Endodermal cell (in vitro differentiated cells): ENCODE measurements at regions not wholly inside any gene's neighbourhood (a gene's known extent, or its start where the extent isn't known, plus 50 kb on each side); places are given as distances from the start of the nearest gene placed in this dataset.

Experiments
- DNase-seq: peaks from one replicate; pipeline ENCODE4 v3.0.0-alpha.2; 2017
- H3K27ac ChIP-seq: 2 replicates; pipeline ENCODE4 v1.5.1; 2013; ENCODE audit warnings: mild to moderate bottlenecking, low read depth, low read length, moderate library complexity
- H3K27me3 ChIP-seq: 2 replicates; pipeline ENCODE4 v1.6.1; 2013; ENCODE audit warnings: mild to moderate bottlenecking, low read length, moderate library complexity; ENCODE audit not compliant: insufficient read depth, control insufficient read depth, poor library complexity, severe bottlenecking
- H3K36me3 ChIP-seq: 2 replicates; pipeline ENCODE4 v1.7.0; 2013; ENCODE audit warnings: mild to moderate bottlenecking, low read length, moderate library complexity; ENCODE audit not compliant: control insufficient read depth, insufficient read depth
- H3K4me1 ChIP-seq: one replicate; pipeline ENCODE4 v1.7.0; 2013; ENCODE audit warnings: low read length; ENCODE audit not compliant: control insufficient read depth, insufficient read depth
- H3K4me3 ChIP-seq: 2 replicates; pipeline ENCODE4 v1.5.1; 2013; ENCODE audit warnings: mild to moderate bottlenecking, low read length, moderate library complexity
- H3K9ac ChIP-seq: 2 replicates; pipeline ENCODE4 v1.6.1; 2013; ENCODE audit warnings: mild to moderate bottlenecking, low read length, moderate library complexity; ENCODE audit not compliant: poor library complexity, severe bottlenecking; ENCODE audit errors: extremely low read depth
- H3K9me3 ChIP-seq: 2 replicates; pipeline ENCODE4 v1.6.1; 2013; ENCODE audit warnings: mild to moderate bottlenecking, low read length, moderate library complexity; ENCODE audit not compliant: control insufficient read depth
- H3K27ac Mint-ChIP-seq: 2 replicates; pipeline ENCODE4 v1.8.0; 2020; ENCODE audit warnings: mixed read lengths
- H3K27me3 Mint-ChIP-seq: 2 replicates; pipeline ENCODE4 v1.8.0; 2021; ENCODE audit warnings: mild to moderate bottlenecking, mixed read lengths; ENCODE audit not compliant: insufficient read depth
- H3K36me3 Mint-ChIP-seq: 2 replicates; pipeline ENCODE4 v1.8.0; 2020; ENCODE audit warnings: low read depth, mixed read lengths
- H3K4me1 Mint-ChIP-seq: 2 replicates; pipeline ENCODE4 v1.8.0; 2020; ENCODE audit warnings: mixed read lengths
- H3K4me3 Mint-ChIP-seq: 2 replicates; pipeline ENCODE4 v1.8.0; 2020; ENCODE audit warnings: mild to moderate bottlenecking, moderate library complexity, mixed read lengths
- H3K9me3 Mint-ChIP-seq: 2 replicates; pipeline ENCODE4 v1.8.0; 2020; ENCODE audit warnings: mild to moderate bottlenecking, mixed read lengths
- WGBS, 2 experiments: methylation state at CpG; one replicate each; pipeline versions ENCODE4 v1.1.5 to v1.1.7; 2013; ENCODE audit warnings: missing lambda C conversion rate in 2 of 2, mixed read lengths in 1 of 2; ENCODE audit not compliant: insufficient coverage in 1 of 2, insufficient read length in 1 of 2; 5-methylcytosine and 5-hydroxymethylcytosine counted together
- TF ChIP-seq, protein P1 (sequence below): fragments of 200-600 bp; sonication (generic); conservative IDR thresholded peaks from 2 replicates; pipeline ENCODE4 v1.5.0; 2021; ENCODE audit warnings: antibody characterized with exemption, mild to moderate bottlenecking

DNA sequence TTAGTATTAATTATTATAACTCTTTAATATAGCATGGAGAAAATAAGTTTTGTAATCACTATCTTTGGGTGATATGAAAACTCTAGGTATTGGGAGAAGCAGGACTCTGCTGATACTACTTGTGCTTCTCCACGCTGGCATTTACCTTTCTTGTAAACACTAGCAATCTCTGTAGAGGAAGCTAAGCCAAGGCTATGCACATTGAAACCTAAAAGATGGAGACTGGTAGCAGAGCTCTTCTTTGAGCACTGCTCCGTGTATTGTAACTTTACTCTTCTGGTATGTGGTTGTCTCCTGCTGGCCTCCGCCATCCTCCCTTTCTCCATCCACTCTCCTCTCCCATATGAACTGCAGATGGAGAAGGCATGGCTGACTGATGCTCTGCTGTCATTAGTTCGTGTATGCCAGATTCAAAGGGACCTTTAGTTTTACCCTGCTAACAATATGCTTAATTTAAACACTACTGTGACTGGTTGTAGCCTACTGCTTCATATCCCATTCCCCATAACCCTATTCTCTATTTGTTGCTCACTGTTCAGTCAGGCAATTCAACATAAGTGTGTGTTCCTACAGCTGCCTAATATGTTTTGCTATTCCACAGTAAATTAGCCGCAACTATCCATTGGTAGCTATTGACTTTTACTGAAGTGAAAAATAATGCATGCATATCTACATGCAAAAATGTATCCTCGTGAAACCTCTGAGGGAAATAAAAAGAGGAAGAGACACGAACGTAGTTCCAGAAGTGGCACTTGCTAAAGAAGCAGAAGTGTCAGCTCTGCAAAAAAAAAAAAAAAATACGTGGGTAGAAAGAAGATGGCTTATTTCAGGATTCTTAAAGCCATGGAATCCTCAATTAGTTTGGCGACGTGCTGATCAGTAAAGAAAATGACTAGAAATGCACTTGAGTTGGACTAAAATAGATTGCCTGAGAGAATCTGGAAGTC, 55.6 kb upstream of the CCSER1 start:
- Mint-ChIP-seq H3K27me3 (peaks cover 50% of the 10 kb centered on the region), H3K9me3 (no peaks in the 10 kb centered on the region), H3K4me1 (peaks cover 6% of the 10 kb centered on the region), H3K4me3 (no peak overlapping the region), H3K36me3 (no peaks in the 10 kb centered on the region), H3K27ac (no peak overlapping the region)
- no peak for DNase-seq
- 91 to 96% methylated on average over 7 to 10 of the region's 11 CpGs for WGBS, 2 experiments
- TF ChIP-seq, protein P1, sequence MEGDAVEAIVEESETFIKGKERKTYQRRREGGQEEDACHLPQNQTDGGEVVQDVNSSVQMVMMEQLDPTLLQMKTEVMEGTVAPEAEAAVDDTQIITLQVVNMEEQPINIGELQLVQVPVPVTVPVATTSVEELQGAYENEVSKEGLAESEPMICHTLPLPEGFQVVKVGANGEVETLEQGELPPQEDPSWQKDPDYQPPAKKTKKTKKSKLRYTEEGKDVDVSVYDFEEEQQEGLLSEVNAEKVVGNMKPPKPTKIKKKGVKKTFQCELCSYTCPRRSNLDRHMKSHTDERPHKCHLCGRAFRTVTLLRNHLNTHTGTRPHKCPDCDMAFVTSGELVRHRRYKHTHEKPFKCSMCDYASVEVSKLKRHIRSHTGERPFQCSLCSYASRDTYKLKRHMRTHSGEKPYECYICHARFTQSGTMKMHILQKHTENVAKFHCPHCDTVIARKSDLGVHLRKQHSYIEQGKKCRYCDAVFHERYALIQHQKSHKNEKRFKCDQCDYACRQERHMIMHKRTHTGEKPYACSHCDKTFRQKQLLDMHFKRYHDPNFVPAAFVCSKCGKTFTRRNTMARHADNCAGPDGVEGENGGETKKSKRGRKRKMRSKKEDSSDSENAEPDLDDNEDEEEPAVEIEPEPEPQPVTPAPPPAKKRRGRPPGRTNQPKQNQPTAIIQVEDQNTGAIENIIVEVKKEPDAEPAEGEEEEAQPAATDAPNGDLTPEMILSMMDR: no peak
- Histone ChIP-seq H3K36me3 (no peaks in the 10 kb centered on the region), H3K4me1 (no peaks in the 10 kb centered on the region), H3K9me3 (no peaks in the 10 kb centered on the region), H3K9ac (no peak overlapping the region), H3K27me3 (peaks cover 11% of the 10 kb centered on the region), H3K27ac (no peak overlapping the region), H3K4me3 (no peak overlapping the region)

DNA sequence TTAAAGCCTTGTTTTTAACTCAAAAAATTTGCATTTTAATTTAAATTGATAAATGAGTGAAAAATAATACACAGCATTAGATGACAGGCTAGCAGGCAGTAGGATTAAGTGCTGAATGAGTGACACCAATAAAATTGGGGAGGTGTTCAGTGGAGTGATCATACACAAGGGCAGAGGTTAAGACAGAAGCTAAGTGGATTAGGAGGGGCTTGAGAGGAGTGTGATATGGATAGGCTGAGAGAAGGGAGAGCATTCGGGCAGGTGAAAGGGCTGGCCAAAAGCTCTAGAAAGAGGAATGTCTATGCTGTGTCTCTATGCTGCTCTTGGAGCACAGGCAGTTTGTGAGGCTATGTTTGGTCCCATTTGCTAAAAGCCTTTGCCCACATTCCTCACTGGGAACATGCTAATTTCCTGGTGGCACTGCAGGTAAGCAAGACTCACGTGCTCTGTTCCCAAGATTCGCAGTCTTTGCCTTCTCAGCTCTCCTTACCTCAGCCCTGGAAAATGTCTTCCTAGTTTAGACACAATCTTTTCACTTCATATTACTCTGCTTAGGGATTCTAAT, 52.8 kb upstream of the CCSER1 start:
- 75 to 81% methylated on average over 3 of the region's 3 CpGs for WGBS, 2 experiments
- no peak overlapping the region for H3K27ac Mint-ChIP-seq
- peak; percentile 66 for DNase-seq
- no peak overlapping the region for H3K4me3 Mint-ChIP-seq
- H3K27ac ChIP-seq: no peak overlapping the region
- no peak overlapping the region for H3K4me3 ChIP-seq
- no peaks in the 10 kb centered on the region for H3K36me3 ChIP-seq
- no peaks in the 10 kb centered on the region for H3K9me3 ChIP-seq
- H3K9me3 Mint-ChIP-seq: no peaks in the 10 kb centered on the region
- peaks cover 6% of the 10 kb centered on the region for H3K4me1 Mint-ChIP-seq
- H3K27me3 ChIP-seq: peaks cover 11% of the 10 kb centered on the region
- H3K4me1 ChIP-seq: peaks cover 4% of the 10 kb centered on the region
- H3K36me3 Mint-ChIP-seq: no peaks in the 10 kb centered on the region
- TF ChIP-seq, protein P1: no peak
- no peak overlapping the region for H3K9ac ChIP-seq
- H3K27me3 Mint-ChIP-seq: peaks cover 52% of the 10 kb centered on the region
